ENCODE measurements at regions not wholly inside any gene's neighbourhood (a gene's known extent, or its start where the extent isn't known, plus 50 kb on each side); places are given as distances from the start of the nearest gene placed in this dataset.
A peak's percentile ranks its signal among the peaks of the same experiment; 100 is the strongest.

- DNase-seq (ENCODE audit: extremely low read depth, low read depth, low spot score), result no peak
Measured at GRCh38 chr2:181185421-181185820, 205.0 kb downstream of the UBE2E3 start.

DNA sequence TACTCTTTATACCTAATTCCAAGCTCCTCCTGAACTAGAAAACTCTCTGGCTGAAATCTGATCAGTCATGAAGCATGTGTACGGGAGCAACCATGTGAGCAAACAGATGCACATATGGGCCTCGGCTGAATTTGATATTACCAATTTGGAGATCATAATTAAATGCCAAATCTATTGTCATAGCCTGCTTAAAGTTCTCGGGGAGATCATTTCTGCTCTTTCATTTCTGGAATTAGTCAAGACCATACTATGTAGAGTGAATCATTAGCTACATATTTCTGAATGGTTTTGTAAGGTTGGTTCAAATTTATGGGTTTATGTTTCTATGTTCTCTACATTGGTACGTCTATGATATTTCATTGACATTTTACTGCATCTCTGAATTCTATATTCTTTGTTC, 205.5 kb downstream of the UBE2E3 start:
- DNase-seq (ENCODE audit: extremely low read depth, low read depth, low spot score), result no peak

GRCh38 chr2:181188605-181189004, 208.2 kb downstream of the UBE2E3 start:
- no peak for DNase-seq (ENCODE audit: extremely low read depth, low read depth, low spot score)

DNA sequence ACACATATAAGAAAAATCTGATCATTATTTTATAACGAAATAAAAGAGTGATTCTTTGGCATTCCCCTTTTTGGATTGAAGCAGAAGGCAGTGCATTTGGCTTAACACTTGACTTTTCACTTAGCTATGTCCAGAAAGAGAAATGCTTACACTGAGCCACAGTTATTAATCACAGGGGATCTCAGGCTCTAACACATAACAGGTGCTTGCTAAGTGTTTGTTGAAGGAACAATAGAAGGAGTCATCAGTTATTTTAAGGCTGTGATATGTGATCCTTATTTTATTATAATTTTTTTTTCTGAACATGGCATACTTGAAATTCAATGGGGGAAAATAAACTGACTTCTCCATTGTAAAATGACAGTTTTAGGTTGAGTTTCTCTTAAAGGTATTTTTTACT, 209.5 kb downstream of the UBE2E3 start:
- DNase-seq (ENCODE audit: extremely low read depth, low read depth, low spot score), result no peak

DNA sequence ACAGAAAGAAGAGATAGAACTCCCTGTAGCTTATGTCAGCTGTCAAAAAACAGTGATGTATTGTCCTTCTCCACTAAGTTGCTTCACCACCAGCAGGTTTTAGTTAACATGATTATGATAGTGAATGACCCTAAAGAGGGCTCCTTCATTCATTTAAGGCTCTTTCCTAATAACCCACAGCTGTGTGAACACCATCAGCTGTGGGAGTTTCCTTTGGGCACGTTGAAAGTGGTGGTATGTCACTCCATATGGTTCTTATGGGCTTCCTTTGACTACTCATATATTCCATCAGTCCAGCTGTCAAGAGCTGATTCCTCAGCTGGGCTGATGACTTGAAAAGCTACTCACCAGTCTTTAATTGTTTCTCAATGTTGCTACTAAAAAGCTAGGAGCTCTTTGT, 210.3 kb downstream of the UBE2E3 start:
- no peak for DNase-seq (ENCODE audit: extremely low read depth, low read depth, low spot score)

DNA sequence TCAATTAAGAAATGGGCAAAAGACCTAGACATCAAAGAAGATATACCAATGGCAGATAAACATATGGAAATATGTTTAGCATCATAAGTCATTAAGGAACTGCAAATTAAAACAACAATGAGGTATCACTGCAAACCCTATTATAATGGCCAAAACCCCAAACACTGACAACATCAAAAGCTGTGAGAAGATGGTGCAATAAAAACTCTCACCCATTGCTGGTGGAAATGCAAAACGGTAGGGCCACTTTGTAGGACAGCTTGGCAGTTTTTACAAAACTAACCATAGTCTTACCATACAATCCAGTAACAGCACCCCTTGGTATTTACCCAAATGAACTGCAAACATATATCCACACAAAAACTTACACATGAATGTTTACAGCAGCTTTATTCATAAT, 213.1 kb downstream of the UBE2E3 start:
- no peak for DNase-seq (ENCODE audit: extremely low read depth, low read depth, low spot score)

GRCh38 chr2:181196401-181196800, 216.0 kb downstream of the UBE2E3 start:
- no peak for DNase-seq (ENCODE audit: extremely low read depth, low read depth, low spot score)

DNA sequence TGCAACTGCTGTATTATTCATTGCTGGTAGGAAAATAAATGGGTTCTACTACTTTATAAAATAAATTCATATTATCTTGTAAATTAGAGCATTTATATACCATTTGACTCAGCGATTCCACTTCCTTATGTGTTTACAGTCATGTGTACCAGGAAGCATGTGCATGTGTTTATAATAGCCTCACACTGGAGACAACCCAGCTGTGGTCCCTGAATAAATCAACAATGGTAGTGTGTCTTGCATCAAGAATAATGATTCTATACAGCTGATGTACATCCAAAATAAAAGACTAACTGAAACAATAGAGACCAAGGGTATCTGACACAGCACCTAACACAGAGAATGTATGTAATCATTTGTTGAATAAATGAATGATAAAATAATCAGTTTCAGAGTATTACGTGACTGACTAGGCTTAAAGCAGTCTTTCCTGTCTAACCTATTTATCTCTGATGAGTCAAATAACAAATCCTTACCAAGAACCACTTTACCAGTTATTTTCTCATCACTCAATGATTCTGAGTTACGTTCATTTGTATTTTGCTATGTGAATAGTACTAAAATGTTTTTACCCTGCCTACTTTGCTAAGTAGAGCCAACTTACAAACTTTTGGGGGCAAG, 216.8 kb downstream of the UBE2E3 start:
- no peak for DNase-seq (ENCODE audit: extremely low read depth, low read depth, low spot score)

DNA sequence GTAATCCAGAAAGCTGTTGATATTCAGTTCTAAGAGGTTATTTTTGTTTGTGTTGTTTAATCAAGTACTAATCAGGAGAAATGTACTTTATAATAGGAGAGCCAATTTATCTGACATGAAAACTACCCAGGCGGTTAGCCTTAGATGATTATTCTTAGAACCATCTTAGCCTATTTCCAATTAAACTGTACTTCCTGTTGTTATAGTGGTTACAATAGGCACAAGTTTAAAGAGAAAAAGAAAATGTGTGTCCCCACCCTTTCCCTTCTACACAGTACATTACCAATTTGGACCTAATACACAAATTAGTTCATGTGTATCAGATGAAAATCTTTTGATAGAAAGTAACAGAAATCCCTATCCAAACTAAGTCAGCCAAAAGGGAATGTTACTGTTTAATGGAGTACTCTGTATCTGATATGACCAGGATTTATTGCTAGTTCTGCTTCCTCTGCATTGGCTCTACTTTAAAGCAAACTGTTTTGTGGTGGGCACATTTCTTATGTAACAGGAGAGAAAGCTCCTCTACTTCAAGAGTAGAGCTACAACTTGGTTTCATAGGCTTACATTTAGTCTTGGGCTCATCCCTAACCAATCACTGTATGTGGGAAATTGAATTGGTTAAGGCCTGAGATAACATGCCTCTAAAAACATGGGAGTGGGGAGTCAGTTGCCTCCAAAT, 217.9 kb downstream of the UBE2E3 start:
- no peak for DNase-seq (ENCODE audit: extremely low read depth, low read depth, low spot score)

GRCh38 chr2:181203412-181203811, 223.0 kb downstream of the UBE2E3 start:
- peak; percentile 7 for DNase-seq (ENCODE audit: extremely low read depth, low read depth, low spot score)

- DNase-seq (ENCODE audit: extremely low read depth, low read depth, low spot score), result no peak
Measured at GRCh38 chr2:181203916-181204315, 223.5 kb downstream of the UBE2E3 start.

DNA sequence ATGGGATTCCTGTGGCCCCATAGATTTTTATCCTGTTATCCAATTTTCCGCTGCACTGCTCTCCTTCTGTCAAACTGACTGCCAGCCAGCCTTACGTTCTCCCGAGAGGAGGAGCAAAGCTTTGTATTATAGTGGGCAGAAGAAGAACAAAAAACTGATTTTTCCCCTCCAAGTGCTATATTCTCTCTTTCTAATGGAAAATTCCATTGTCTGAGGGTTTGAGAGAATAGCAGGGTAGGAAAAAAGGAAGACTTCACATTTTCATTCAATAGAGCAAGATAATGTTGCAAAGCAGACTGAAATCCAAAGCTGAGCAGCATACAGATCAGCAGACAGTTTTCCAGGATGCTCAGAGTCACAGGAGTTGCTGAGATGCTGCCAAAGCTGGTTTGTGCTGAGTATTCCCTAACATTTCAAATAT, 238.0 kb downstream of the UBE2E3 start:
- no peak for DNase-seq (ENCODE audit: extremely low read depth, low read depth, low spot score)

DNA sequence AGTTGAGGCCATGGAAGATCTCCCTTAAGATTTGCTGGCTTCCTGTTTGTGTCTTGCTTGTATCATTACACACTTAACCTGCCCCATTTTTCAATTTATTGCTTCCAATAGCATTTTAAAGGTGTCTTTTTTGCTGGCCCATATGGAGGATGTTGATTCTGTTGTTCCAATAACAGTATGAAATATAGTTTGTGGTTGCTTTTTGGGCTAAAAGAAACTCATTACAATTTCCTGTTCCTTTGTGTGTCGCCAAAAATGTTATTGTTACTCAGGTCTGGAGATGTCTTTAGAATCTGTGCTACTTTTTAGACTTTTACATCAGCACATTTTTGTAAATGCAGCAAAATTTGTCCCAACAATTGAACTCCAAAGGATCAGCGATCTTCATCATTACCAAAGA, 234.0 kb upstream of the ITGA4 start:
- DNase-seq (ENCODE audit: extremely low read depth, low read depth, low spot score), result no peak

- DNase-seq (ENCODE audit: extremely low read depth, low read depth, low spot score), result no peak
Measured at GRCh38 chr2:181224866-181225265, 232.3 kb upstream of the ITGA4 start.

- no peak for DNase-seq (ENCODE audit: extremely low read depth, low read depth, low spot score)
Measured at GRCh38 chr2:181228661-181229060, 228.5 kb upstream of the ITGA4 start.

DNA sequence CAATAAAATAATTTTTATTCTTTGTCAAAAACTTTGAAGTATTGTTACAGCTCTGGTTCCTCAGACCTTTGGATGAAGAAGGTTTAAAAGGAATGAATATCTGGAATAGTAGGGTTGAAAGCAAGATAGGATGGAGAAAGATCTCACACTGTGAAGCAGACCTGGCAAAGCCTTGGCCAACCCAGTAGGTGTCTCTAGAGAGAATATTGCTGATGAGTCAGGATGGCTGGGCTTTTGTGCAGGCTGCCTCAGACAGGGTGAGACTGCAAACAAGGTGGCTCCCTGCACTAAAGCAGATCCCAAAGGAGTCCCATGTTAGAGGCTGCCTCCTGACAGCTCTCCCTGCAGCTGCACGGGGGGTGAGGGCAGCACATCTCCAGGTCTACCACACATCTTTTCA, 226.0 kb upstream of the ITGA4 start:
- DNase-seq (ENCODE audit: extremely low read depth, low read depth, low spot score), result no peak

GRCh38 chr2:181231886-181232621, 225.1 kb upstream of the ITGA4 start:
- no peak for DNase-seq (ENCODE audit: extremely low read depth, low read depth, low spot score)

DNA sequence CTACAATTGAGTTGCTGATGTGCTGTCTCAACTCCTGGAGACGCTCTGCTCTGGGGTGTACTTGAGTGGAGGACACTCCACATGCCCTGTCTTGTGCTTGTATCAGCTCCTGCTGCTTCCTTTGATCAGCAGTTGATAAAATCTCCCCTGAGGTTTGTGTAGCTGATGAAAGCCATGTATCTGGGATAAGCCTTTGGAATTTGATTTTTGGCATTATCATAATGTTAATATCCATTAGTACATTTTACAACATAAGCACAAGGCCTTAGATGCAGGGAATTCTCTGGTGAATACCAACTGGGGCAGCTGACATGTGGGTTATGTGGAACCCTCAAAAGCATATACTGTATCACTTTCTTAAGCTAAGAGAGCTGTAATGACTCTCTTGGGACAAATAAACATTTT, 222.7 kb upstream of the ITGA4 start:
- no peak for DNase-seq (ENCODE audit: extremely low read depth, low read depth, low spot score)

GRCh38 chr2:181235011-181235410, 222.2 kb upstream of the ITGA4 start:
- DNase-seq (ENCODE audit: extremely low read depth, low read depth, low spot score), result no peak

DNA sequence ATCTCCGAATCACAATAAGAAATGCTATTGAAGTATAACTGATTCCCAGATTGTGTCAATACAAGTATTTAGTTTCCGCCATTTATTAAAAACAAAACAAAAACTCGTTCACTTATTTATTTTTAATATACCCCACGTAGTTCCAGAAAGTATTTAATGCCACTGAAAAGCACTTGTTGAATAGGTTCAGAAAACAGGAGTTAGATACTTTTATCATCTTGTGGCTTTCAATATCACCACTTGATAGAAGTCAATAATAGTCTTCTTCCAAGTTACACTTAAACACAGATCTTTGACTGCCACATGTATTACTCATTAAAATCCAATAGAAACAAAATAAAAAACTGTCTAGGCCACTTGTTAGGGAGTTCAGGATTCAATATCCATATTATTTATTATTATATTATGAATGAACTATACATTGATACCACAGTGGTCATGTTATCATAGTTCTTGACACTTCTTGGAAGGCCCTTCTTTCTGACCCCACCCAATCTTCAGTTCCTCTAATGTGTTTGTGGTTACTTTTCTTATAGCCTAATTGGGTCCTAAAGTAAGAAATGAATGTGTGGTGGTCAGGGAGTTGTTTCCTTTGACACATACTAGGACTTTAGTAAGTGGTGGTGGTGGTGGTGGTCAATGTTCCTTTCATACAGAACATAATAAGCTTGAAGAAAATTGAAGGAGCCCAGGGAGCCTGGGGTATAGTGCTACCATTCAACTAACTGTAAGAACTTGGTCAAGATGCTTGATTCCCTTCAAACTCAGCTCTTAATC, 221.3 kb upstream of the ITGA4 start:
- DNase-seq (ENCODE audit: extremely low read depth, low read depth, low spot score), result no peak

- DNase-seq (ENCODE audit: extremely low read depth, low read depth, low spot score), result no peak
Measured at GRCh38 chr2:181239201-181239799, 217.9 kb upstream of the ITGA4 start.

Measured in glomerular endothelial cell (primary cell).